ENCODE measurements at regions not wholly inside any gene's neighbourhood (a gene's known extent, or its start where the extent isn't known, plus 50 kb on each side); places are given as distances from the start of the nearest gene placed in this dataset.
"Not testable (repeated sequence)": the region's sequence is repeated elsewhere in the genome, so short reads cannot be mapped to it uniquely, and the experiment has no call there.

DNA sequence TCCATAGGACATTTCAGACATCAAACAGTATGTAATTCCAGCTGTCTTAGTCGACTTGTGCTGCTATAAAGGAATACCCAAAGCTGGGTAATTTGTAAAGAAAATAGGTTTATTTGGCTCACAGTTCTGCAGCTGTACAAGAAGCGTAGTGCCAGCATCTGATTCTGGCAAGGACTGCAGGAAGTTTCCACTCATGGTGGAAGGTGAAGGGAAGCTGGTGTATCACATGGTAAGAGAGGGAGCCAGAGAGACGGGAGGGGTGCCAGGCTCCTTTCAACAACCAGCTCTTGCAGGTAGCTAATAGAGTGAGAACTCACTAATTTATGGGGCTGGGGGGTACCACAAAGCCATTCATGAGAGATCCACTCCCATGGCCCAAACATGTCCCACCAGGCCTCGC is 253.0 kb upstream of the FGF13 start:
- no peaks in the 10 kb centered on the region for H3K9me3 ChIP-seq
- WGBS = 55% methylated on average over 4 of the region's 4 CpGs
- H3K4me3 ChIP-seq = no peak overlapping the region
- no peaks in the 10 kb centered on the region for H3K27me3 ChIP-seq
- no peaks in the 10 kb centered on the region for H3K36me3 ChIP-seq
- no peak for DNase-seq (ENCODE audit: low spot score in 2 of 2)
- H3K27ac ChIP-seq = no peak overlapping the region
- no peaks in the 10 kb centered on the region for H3K4me1 ChIP-seq
- TF ChIP-seq, protein P1, sequence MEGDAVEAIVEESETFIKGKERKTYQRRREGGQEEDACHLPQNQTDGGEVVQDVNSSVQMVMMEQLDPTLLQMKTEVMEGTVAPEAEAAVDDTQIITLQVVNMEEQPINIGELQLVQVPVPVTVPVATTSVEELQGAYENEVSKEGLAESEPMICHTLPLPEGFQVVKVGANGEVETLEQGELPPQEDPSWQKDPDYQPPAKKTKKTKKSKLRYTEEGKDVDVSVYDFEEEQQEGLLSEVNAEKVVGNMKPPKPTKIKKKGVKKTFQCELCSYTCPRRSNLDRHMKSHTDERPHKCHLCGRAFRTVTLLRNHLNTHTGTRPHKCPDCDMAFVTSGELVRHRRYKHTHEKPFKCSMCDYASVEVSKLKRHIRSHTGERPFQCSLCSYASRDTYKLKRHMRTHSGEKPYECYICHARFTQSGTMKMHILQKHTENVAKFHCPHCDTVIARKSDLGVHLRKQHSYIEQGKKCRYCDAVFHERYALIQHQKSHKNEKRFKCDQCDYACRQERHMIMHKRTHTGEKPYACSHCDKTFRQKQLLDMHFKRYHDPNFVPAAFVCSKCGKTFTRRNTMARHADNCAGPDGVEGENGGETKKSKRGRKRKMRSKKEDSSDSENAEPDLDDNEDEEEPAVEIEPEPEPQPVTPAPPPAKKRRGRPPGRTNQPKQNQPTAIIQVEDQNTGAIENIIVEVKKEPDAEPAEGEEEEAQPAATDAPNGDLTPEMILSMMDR (IDR thresholded peaks at IDR 0.05) = no peak
- TF ChIP-seq POLR2AphosphoS5 (IDR thresholded peaks at IDR 0.05) = no peak
- no peak for TF ChIP-seq POLR2A (IDR thresholded peaks at IDR 0.05)
- TF ChIP-seq EP300 (IDR thresholded peaks at IDR 0.05) = no peak

DNA sequence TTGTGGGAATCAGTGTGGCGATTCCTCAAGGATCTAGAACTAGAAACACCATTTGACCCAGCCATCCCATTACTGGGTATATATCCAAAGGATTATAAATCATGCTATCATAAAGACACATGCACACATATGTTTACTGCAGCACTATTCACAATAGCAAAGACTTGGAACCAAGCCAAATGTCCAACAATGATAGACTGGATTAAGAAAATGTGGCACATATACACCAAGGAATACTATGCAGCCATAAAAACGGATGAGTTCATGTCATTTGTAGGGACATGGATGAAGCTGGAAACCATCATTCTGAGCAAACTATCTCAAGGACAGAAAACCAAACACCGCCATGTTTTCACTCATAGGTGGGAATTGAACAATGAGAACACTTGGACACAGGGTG is 250.9 kb upstream of the FGF13 start:
- DNase-seq (ENCODE audit: low spot score in 2 of 2); H3K9me3 ChIP-seq; H3K4me3 ChIP-seq; H3K27ac ChIP-seq; H3K27me3 ChIP-seq; H3K36me3 ChIP-seq; H3K4me1 ChIP-seq: not testable (repeated sequence)
- WGBS = 69% methylated on average over 3 of the region's 3 CpGs

- WGBS = 53% methylated on average over 5 of the region's 5 CpGs
- no peaks in the 10 kb centered on the region for H3K9me3 ChIP-seq
- no peak for TF ChIP-seq EP300 (IDR thresholded peaks at IDR 0.05)
- no peak for DNase-seq (ENCODE audit: low spot score in 2 of 2)
- no peaks in the 10 kb centered on the region for H3K27me3 ChIP-seq
- H3K4me1 ChIP-seq = no peaks in the 10 kb centered on the region
- no peak overlapping the region for H3K4me3 ChIP-seq
- H3K36me3 ChIP-seq = no peaks in the 10 kb centered on the region
- no peak overlapping the region for H3K27ac ChIP-seq
These were observed 243.5 kb upstream of the FGF13 start for GRCh38 chrX:138954976-138955375.

- H3K27me3 ChIP-seq = no peaks in the 10 kb centered on the region
- no peak overlapping the region for H3K4me3 ChIP-seq
- DNase-seq (ENCODE audit: low spot score in 2 of 2) = no peak
- H3K36me3 ChIP-seq = no peaks in the 10 kb centered on the region
- no peaks in the 10 kb centered on the region for H3K9me3 ChIP-seq
- H3K4me1 ChIP-seq = no peaks in the 10 kb centered on the region
- 57% methylated on average over 3 of the region's 3 CpGs for WGBS
- TF ChIP-seq, protein P1 (IDR thresholded peaks at IDR 0.05) = no peak
- TF ChIP-seq EP300 (IDR thresholded peaks at IDR 0.05) (no peak), POLR2AphosphoS5 (IDR thresholded peaks at IDR 0.05) (no peak), POLR2A (IDR thresholded peaks at IDR 0.05) (no peak)
- no peak overlapping the region for H3K27ac ChIP-seq
These were observed 235.4 kb upstream of the FGF13 start for GRCh38 chrX:138946926-138947325.

- 61% methylated on average over 6 of the region's 6 CpGs for WGBS
- TF ChIP-seq POLR2A (IDR thresholded peaks at IDR 0.05) = no peak
- TF ChIP-seq, protein P1 (IDR thresholded peaks at IDR 0.05) = no peak
- Histone ChIP-seq H3K4me1 (no peaks in the 10 kb centered on the region), H3K27me3 (no peaks in the 10 kb centered on the region), H3K9me3 (no peaks in the 10 kb centered on the region), H3K4me3 (no peak overlapping the region), H3K27ac (no peak overlapping the region), H3K36me3 (no peaks in the 10 kb centered on the region)
- no peak for DNase-seq (ENCODE audit: low spot score in 2 of 2)
These were observed 233.7 kb upstream of the FGF13 start for GRCh38 chrX:138945219-138945618.

GRCh38 chrX:138939038-138939437 is 227.5 kb upstream of the FGF13 start:
- Histone ChIP-seq H3K9me3 (no peaks in the 10 kb centered on the region), H3K4me1 (no peaks in the 10 kb centered on the region), H3K4me3 (no peak overlapping the region), H3K27me3 (no peaks in the 10 kb centered on the region), H3K36me3 (no peaks in the 10 kb centered on the region), H3K27ac (no peak overlapping the region)
- TF ChIP-seq POLR2A (IDR thresholded peaks at IDR 0.05) (no peak), EP300 (IDR thresholded peaks at IDR 0.05) (no peak), POLR2AphosphoS5 (IDR thresholded peaks at IDR 0.05) (no peak)
- TF ChIP-seq, protein P1 (IDR thresholded peaks at IDR 0.05) = no peak
- DNase-seq (ENCODE audit: low spot score in 2 of 2) = no peak
